Activated CD4-positive, alpha-beta memory T cell treated with anti-CD3 and anti-CD28 coated beads for 36 hours (primary cell): ENCODE measurements at regions not wholly inside any gene's neighbourhood (a gene's known extent, or its start where the extent isn't known, plus 50 kb on each side); places are given as distances from the start of the nearest gene placed in this dataset.
"Not testable (repeated sequence)": the region's sequence is repeated elsewhere in the genome, so short reads cannot be mapped to it uniquely, and the experiment has no call there.

Experiments used
- CTCF ChIA-PET: fragments of 350-600 bp; sonication (Branson Sonifier 250); formaldehyde crosslinking; loops from one replicate; lab custom pipeline; 2021; ENCODE audit warnings: antibody characterized with exemption, inconsistent platforms; lab: Charles Lee
- POLR2A ChIA-PET: fragments of 350-600 bp; sonication (Branson Sonifier 250); formaldehyde crosslinking; loops from one replicate; lab custom pipeline; 2021; ENCODE audit warnings: antibody characterized with exemption; lab: Charles Lee
- DNase-seq: peaks from one replicate; pipeline ENCODE4 v3.0.0-alpha.2; 2020
- H3K27ac Mint-ChIP-seq: one replicate; pipeline ENCODE4 v1.8.0; 2021; ENCODE audit warnings: mixed read lengths
- H3K27me3 Mint-ChIP-seq: one replicate; pipeline ENCODE4 v1.8.0; 2021; ENCODE audit warnings: mixed read lengths
- H3K36me3 Mint-ChIP-seq: one replicate; pipeline ENCODE4 v1.8.0; 2021; ENCODE audit warnings: mixed read lengths
- H3K4me1 Mint-ChIP-seq: one replicate; pipeline ENCODE4 v1.8.0; 2021; ENCODE audit warnings: low read depth, mixed read lengths
- H3K4me3 Mint-ChIP-seq: one replicate; pipeline ENCODE4 v1.8.0; 2021; ENCODE audit warnings: mild to moderate bottlenecking, mixed read lengths
- H3K9me3 Mint-ChIP-seq: one replicate; pipeline ENCODE4 v1.8.0; 2021; ENCODE audit warnings: mixed read lengths
- intact Hi-C: fragments of 100-400 bp; cut with micrococcal nuclease; formaldehyde crosslinking; loops from one replicate; pipeline ENCODE4 v1.15.1; 2023

DNA sequence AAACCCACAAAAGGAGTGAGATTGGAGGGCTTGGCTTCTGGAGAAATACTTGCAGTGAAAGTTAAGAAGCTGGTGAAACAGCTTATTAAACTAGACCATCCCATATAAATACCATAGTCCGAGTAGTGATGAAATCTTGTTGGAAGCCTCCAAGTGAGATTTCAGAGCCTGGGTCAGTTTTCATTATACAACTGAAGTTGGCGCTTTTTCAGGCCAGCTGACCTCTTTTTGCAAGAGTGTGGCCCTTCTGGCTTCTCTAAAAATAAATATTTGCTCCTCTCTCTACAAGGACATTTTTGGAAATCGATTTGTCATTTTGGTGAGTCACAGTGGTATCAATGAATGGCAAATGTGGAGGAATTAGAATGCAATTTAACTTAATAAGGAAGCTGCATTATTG lies 51.2 kb upstream of the THRB start:
- no peak for DNase-seq
- Mint-ChIP-seq H3K27ac (no peak overlapping the region), H3K27me3 (no peaks in the 10 kb centered on the region), H3K4me3 (no peak overlapping the region), H3K9me3 (no peaks in the 10 kb centered on the region), H3K4me1 (no peaks in the 10 kb centered on the region), H3K36me3 (no peaks in the 10 kb centered on the region)
- CTCF ChIA-PET = no interaction called here
- intact Hi-C loops = no loop called here
- POLR2A ChIA-PET = no interaction called here

DNA sequence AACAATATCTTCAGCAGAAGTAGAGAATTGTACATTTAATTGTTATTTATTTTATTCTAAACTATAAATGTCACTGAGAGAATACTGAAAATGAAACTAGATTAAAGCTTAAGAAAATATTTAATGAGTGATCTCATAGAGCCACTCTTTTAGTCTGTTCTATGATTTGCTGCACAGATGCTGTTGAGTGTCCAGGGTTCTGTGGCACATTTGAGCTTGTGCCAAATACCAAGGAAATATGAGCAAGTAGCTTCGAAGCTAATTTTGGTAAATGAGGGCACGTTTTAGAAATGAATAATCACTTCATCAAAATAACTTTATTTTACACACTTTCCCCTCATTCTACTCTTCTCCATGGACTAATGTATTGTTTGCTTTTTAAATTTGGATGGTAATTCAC lies 53.6 kb upstream of the THRB start:
- Mint-ChIP-seq H3K4me3 (no peak overlapping the region), H3K36me3 (no peaks in the 10 kb centered on the region), H3K9me3 (no peaks in the 10 kb centered on the region), H3K4me1 (no peaks in the 10 kb centered on the region), H3K27ac (no peak overlapping the region), H3K27me3 (no peaks in the 10 kb centered on the region)
- DNase-seq = no peak
- ChIA-PET CTCF (interaction anchor here (1.3 kb wide), 1 partner anchor 11 kb away, joined by 3 read pairs; no protein-coding TSS in a partner anchor), POLR2A (no interaction called here)
- intact Hi-C loops = no loop called here

DNA sequence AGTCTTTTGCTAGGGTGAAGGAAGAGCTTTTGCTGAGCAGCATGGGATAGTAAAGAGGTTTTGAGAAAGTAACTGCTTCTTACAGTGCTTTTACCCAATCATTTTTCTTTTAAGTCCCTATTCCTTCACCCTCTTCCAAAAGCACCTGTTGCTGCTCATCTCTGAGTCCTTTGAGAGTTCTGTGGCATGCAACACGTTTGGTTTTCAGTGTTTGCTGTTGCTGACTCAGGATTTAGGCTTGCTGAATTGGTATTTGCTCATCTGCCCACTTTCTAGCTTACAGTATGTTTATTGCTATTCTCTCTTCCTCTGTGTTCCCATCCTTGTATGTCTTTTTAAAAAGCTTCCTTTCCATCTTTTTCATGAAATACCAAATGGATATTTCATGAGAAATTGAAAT lies 55.9 kb upstream of the THRB start:
- Mint-ChIP-seq H3K4me1 (no peaks in the 10 kb centered on the region), H3K27me3 (no peaks in the 10 kb centered on the region), H3K9me3 (no peaks in the 10 kb centered on the region), H3K36me3 (no peaks in the 10 kb centered on the region), H3K4me3 (no peak overlapping the region), H3K27ac (no peak overlapping the region)
- ChIA-PET CTCF (no interaction called here), POLR2A (no interaction called here)
- no peak for DNase-seq
- intact Hi-C loops = no loop called here

DNA sequence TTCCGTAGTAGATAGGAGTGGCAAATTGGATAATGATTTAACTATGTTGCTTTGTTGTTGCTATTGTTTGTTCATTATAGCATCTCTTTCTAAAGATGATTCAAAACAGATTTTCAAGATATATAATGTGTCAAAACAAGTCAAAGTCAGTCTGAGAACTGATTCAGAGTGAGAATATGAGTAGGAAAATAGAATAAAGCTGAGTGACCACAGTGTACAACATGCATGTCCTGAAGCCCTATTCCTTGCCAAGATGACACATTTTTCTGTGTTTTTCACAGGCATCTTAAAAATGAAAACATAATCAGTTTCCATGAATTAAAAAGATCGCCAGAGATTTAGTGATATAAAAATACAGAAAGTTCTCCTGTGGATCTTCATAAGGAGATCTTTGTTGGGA lies 57.0 kb upstream of the THRB start:
- Mint-ChIP-seq H3K27ac (no peak overlapping the region), H3K36me3 (no peaks in the 10 kb centered on the region), H3K4me1 (no peaks in the 10 kb centered on the region), H3K9me3 (no peaks in the 10 kb centered on the region), H3K4me3 (no peak overlapping the region), H3K27me3 (no peaks in the 10 kb centered on the region)
- POLR2A ChIA-PET = no interaction called here
- intact Hi-C loops = no loop called here
- CTCF ChIA-PET = no interaction called here
- no peak for DNase-seq

DNA sequence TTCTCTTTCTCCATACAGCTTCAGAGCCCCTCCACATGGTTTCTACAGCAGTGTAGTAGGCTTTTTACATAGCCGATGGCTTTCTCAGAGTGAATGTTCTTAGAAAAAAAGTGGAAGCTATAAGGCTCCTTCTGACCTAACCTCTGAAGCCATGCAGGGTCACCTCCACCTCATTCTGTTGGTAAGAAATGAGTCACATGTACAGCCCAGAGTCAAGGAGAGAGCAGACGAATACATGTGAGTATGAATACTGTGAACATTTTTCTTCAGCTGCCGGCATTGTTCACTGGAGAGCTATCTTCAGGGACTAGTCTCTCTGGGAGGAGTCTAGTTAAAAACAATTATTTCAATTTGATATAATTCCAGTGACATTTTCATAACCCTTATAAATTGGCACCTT lies 68.2 kb upstream of the THRB start:
- H3K27me3 Mint-ChIP-seq = peaks cover 1% of the 10 kb centered on the region
- H3K4me3 Mint-ChIP-seq = no peak overlapping the region
- no peak for DNase-seq
- H3K27ac Mint-ChIP-seq = no peak overlapping the region
- intact Hi-C loops = no loop called here
- POLR2A ChIA-PET = no interaction called here
- no peaks in the 10 kb centered on the region for H3K36me3 Mint-ChIP-seq
- no peaks in the 10 kb centered on the region for H3K4me1 Mint-ChIP-seq
- peaks cover 10% of the 10 kb centered on the region for H3K9me3 Mint-ChIP-seq
- CTCF ChIA-PET = no interaction called here

DNA sequence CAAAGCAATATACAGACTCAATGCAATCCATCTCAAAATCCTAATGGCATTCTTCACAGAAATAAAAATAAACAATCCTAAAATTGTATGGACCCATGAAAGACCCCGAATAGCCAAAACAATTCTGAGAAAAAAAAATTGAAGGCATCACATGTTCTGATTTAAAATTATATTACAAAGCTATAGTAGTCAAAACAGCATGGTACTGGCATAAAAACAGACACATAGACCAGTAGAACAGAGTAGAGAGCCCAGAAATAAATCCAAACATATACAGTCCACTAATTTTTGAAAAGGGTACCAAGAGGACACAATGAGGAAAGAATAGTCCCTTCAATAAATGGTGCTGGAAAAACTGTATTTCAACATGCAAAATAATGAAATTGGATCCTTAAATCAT lies 70.4 kb upstream of the THRB start:
- Mint-ChIP-seq H3K36me3 (no peaks in the 10 kb centered on the region), H3K27ac (no peak overlapping the region), H3K4me1 (no peaks in the 10 kb centered on the region), H3K27me3 (peaks cover 1% of the 10 kb centered on the region), H3K9me3 (peaks cover 20% of the 10 kb centered on the region), H3K4me3 (no peak overlapping the region)
- POLR2A ChIA-PET = no interaction called here
- CTCF ChIA-PET = no interaction called here
- intact Hi-C loops = no loop called here
- DNase-seq = no peak

DNA sequence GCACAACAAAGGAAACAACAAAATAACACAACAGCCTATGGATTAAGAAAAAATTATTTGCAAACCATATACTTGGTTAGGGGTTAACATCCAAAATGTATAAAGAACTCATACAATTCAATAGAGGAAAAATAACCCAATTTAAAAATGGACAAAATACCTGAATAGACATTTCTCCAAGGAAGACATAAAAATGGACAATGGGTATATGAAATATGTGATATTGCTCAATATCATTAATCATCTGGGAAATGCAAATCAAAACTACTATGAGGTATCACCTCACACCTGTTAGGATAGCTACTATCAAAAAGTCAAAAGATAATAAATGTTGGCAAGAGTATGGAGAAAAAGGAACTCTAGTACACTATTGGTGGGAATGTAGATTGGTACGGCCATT lies 71.0 kb upstream of the THRB start:
- Mint-ChIP-seq H3K27me3 (peaks cover 1% of the 10 kb centered on the region), H3K4me1 (no peaks in the 10 kb centered on the region), H3K9me3 (peaks cover 21% of the 10 kb centered on the region), H3K4me3 (no peak overlapping the region), H3K27ac (no peak overlapping the region), H3K36me3 (no peaks in the 10 kb centered on the region)
- no peak for DNase-seq
- intact Hi-C loops = no loop called here
- POLR2A ChIA-PET = no interaction called here
- CTCF ChIA-PET = no interaction called here

DNA sequence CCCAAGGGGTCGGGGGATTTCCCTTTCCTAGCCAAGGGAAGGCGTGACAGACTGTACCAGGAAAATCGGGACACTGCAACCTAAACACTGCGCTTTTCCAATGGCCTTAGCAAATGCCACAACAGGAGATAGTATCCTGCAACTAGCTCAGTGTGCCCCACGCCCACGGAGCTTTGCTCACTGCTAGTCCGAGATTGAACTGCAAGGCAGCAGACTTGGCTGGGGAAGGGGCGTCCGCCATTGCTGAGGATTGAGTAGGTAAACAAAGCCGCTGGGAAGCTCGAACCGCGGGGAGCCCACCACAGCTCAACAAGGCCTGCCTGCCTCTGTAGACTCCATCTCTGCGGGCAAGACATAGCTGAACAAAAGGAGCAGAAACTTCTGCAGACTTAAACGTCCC lies 72.3 kb upstream of the THRB start:
- Mint-ChIP-seq H3K4me1 (no peaks in the 10 kb centered on the region), H3K27me3 (peaks cover under 1% of the 10 kb centered on the region), H3K9me3 (peaks cover 30% of the 10 kb centered on the region), H3K27ac (no peak overlapping the region), H3K36me3 (no peaks in the 10 kb centered on the region), H3K4me3 (no peak overlapping the region)
- DNase-seq = no peak
- intact Hi-C loops = no loop called here
- POLR2A ChIA-PET = no interaction called here
- CTCF ChIA-PET = no interaction called here

DNA sequence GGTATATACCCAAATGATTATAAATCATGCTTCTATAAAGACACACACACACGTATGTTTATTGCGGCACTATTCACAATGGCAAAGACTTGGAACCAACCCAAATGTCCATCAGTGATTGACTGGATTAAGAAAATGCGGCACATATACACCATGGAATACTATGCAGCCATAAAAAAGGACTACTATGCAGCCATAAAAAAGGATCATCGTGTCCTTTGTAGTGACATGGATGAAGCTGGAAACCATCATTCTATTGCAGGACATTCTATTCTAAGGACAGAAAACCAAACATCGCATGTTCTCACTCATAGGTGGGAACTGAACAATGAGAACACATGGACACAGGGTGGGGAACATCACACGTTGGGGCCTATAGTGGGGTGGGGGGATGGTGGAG lies 77.8 kb upstream of the THRB start:
- H3K4me3 Mint-ChIP-seq, intact Hi-C loops, POLR2A ChIA-PET, H3K4me1 Mint-ChIP-seq, H3K27me3 Mint-ChIP-seq, CTCF ChIA-PET, H3K36me3 Mint-ChIP-seq, H3K27ac Mint-ChIP-seq, DNase-seq: not testable (repeated sequence)
- H3K9me3 Mint-ChIP-seq = peaks cover 26% of the 10 kb centered on the region

DNA sequence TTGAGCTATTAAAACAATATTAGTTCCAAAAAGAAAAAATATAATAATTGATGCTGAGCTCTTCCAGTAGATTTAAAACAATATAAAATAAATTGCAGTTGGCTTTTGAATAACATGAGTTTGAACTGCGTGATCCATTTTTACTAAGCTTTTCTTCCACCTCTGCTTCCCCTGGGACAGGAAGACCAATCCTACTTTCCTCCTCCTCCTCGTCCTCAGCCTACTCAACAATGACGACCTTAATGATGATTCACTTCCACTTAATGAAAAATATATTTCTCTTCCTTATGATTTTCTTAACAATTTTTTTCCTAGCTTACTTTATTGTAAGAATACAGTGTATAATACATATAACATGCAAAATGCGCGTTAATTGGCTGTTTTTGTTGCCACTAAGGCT lies 78.9 kb upstream of the THRB start:
- POLR2A ChIA-PET = no interaction called here
- no peaks in the 10 kb centered on the region for H3K4me1 Mint-ChIP-seq
- no peak for DNase-seq
- no peaks in the 10 kb centered on the region for H3K36me3 Mint-ChIP-seq
- intact Hi-C loops = no loop called here
- CTCF ChIA-PET = no interaction called here
- peaks cover 28% of the 10 kb centered on the region for H3K9me3 Mint-ChIP-seq
- H3K4me3 Mint-ChIP-seq = no peak overlapping the region
- no peak overlapping the region for H3K27ac Mint-ChIP-seq
- H3K27me3 Mint-ChIP-seq = no peaks in the 10 kb centered on the region

DNA sequence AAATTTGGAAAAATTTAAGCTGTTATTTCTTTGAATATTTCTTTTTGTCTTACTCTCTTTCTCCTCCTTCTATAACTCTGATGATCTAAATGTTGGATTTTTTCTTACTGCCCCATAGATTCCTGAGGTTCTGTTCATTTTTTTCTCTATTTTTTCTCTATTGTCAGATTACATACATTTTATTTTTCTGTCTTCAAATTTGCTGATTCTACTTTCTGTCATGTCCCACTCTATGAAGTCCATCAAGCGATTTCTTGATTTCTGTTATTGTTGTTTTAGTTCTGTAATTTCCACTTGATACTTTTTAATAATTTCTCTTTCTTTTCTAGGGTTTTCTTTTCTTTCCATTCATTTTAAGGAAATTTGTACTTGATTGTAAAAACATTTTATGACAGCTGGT lies 83.7 kb upstream of the THRB start:
- Mint-ChIP-seq H3K27me3 (no peaks in the 10 kb centered on the region), H3K27ac (no peak overlapping the region), H3K36me3 (no peaks in the 10 kb centered on the region), H3K4me3 (no peak overlapping the region), H3K9me3 (peaks cover 2% of the 10 kb centered on the region), H3K4me1 (no peaks in the 10 kb centered on the region)
- intact Hi-C loops = no loop called here
- DNase-seq = no peak
- ChIA-PET POLR2A (no interaction called here), CTCF (no interaction called here)

DNA sequence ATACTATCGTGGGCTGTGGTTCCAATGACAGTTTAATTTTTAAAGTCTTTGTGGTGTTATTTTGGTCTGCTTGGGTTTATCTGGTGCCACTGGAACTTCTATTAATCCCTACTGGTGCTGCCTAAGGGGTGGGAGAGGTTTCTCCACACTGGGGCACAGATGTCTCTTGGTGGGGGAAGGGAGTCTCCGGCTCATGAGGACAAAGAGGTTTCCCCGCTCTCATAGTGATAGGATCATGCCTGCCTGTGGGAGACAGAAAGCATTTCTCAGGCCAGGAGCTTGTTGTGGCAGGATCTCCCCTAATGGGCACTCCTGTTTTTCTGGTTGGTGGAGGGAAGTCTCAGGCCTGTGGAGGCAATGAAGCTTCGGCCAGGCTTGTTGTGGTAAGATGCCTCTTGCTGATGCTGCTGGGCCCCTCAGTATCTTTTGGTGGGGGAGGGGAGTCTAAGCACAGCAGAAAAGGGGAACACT lies 84.3 kb upstream of the THRB start:
- Mint-ChIP-seq H3K4me1 (no peaks in the 10 kb centered on the region), H3K9me3 (peaks cover 2% of the 10 kb centered on the region), H3K27me3 (no peaks in the 10 kb centered on the region), H3K36me3 (no peaks in the 10 kb centered on the region), H3K27ac (no peak overlapping the region), H3K4me3 (no peak overlapping the region)
- intact Hi-C loops = no loop called here
- DNase-seq = no peak
- POLR2A ChIA-PET = no interaction called here
- CTCF ChIA-PET = no interaction called here

DNA sequence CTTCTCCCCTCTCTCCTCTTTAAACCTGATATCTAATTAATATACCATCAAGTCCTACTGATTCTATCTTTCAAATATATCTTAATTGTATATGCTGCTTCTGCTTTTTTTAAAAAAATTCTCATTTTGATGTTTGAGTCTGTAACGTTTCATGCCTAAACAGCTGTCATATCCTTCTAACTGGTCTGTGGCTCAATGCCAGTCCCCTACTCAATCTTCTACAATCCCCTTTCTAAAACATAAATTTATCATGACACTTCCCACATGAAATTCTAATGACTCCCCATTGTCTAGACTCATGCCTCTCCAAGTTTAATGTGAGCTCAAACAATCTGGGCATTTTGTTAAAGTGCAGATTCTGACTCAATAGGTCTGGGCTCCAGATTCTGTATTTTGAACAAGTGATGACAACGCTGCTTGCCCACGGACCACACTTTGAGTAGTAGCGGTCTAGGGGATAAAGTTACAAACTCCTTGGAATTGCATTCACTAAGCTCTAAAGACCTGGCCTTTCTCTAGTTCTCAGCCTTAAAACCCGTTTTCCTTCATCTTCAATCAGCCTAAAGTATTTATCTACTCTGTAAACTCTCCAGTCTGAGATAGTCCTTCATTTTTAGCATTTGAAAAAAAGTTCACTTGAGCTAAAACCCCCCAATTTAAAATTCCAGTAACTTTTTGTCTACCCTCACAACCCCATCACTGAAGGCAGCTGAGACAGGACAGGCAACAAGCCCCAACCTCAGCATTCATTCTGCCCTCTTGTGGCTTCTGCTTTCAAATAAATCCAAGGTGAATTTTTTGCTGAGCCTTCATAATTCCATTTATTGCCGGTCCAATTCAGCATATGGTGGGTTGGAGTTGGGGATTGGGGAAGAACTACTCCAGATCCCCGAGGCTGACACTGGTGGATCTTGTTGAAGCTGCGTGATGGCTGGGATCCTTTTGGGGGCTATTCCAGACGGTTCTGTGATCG lies 88.1 kb upstream of the THRB start:
- CTCF ChIA-PET = no interaction called here
- intact Hi-C loops = no loop called here
- H3K9me3 Mint-ChIP-seq = no peaks in the 10 kb centered on the region
- no peaks in the 10 kb centered on the region for H3K36me3 Mint-ChIP-seq
- POLR2A ChIA-PET = no interaction called here
- no peaks in the 10 kb centered on the region for H3K27me3 Mint-ChIP-seq
- no peak for DNase-seq
- no peak overlapping the region for H3K27ac Mint-ChIP-seq
- no peak overlapping the region for H3K4me3 Mint-ChIP-seq
- no peaks in the 10 kb centered on the region for H3K4me1 Mint-ChIP-seq
